RPMI8226 (cell line): ENCODE measurements at regions not wholly inside any gene's neighbourhood (a gene's known extent, or its start where the extent isn't known, plus 50 kb on each side); places are given as distances from the start of the nearest gene placed in this dataset.
"Not testable (repeated sequence)": the region's sequence is repeated elsewhere in the genome, so short reads cannot be mapped to it uniquely, and the experiment has no call there.

Source experiments
- DNase-seq: peaks from one replicate; pipeline ENCODE4 v3.0.0-alpha.2; 2015

GRCh38 chr1:187641907-187642306 lies 813.2 kb downstream of the PLA2G4A start:
- no peak for DNase-seq

GRCh38 chr1:187645651-187646050 lies 816.9 kb downstream of the PLA2G4A start:
- DNase-seq = no peak

GRCh38 chr1:187646536-187647107 lies 817.9 kb downstream of the PLA2G4A start:
- no peak for DNase-seq

GRCh38 chr1:187648091-187648490 lies 819.3 kb downstream of the PLA2G4A start:
- DNase-seq = no peak

GRCh38 chr1:187654635-187655034 lies 825.9 kb downstream of the PLA2G4A start:
- no peak for DNase-seq

- no peak for DNase-seq
These were observed 826.4 kb downstream of the PLA2G4A start for GRCh38 chr1:187655104-187655503.

GRCh38 chr1:187665483-187665882 lies 836.7 kb downstream of the PLA2G4A start:
- DNase-seq = no peak

- no peak for DNase-seq
These were observed 852.1 kb downstream of the PLA2G4A start for GRCh38 chr1:187680823-187681222.

- DNase-seq = no peak
These were observed 853.4 kb downstream of the PLA2G4A start for GRCh38 chr1:187682112-187682511.

GRCh38 chr1:187685333-187685732 lies 856.6 kb downstream of the PLA2G4A start:
- no peak for DNase-seq

GRCh38 chr1:187689129-187689528 lies 860.4 kb downstream of the PLA2G4A start:
- DNase-seq = no peak

- DNase-seq = no peak
These were observed 862.7 kb downstream of the PLA2G4A start for GRCh38 chr1:187691439-187691838.

- DNase-seq = no peak
These were observed 864.0 kb downstream of the PLA2G4A start for GRCh38 chr1:187692799-187693198.

- DNase-seq = no peak
These were observed 867.3 kb downstream of the PLA2G4A start for GRCh38 chr1:187696073-187696472.

- not testable (repeated sequence) for DNase-seq
These were observed 874.7 kb downstream of the PLA2G4A start for GRCh38 chr1:187703138-187704130.

- no peak for DNase-seq
These were observed 885.7 kb downstream of the PLA2G4A start for GRCh38 chr1:187714470-187714869.

GRCh38 chr1:187715483-187715882 lies 886.7 kb downstream of the PLA2G4A start:
- DNase-seq = no peak

- no peak for DNase-seq
These were observed 887.4 kb downstream of the PLA2G4A start for GRCh38 chr1:187716160-187716559.

- no peak for DNase-seq
These were observed 889.8 kb downstream of the PLA2G4A start for GRCh38 chr1:187718527-187718926.

- DNase-seq = no peak
These were observed 892.5 kb downstream of the PLA2G4A start for GRCh38 chr1:187721216-187721615.

GRCh38 chr1:187725216-187725615 lies 896.5 kb downstream of the PLA2G4A start:
- DNase-seq = no peak

- DNase-seq = no peak
These were observed 904.5 kb downstream of the PLA2G4A start for GRCh38 chr1:187733232-187733631.

- DNase-seq = peak; percentile 20
These were observed 905.7 kb downstream of the PLA2G4A start for GRCh38 chr1:187734427-187734826.

GRCh38 chr1:187744665-187745064 lies 915.9 kb downstream of the PLA2G4A start:
- DNase-seq = peak; percentile 36
